GM18519 (cell line): ENCODE measurements at regions not wholly inside any gene's neighbourhood (a gene's known extent, or its start where the extent isn't known, plus 50 kb on each side); places are given as distances from the start of the nearest gene placed in this dataset.
"Not testable (repeated sequence)": the region's sequence is repeated elsewhere in the genome, so short reads cannot be mapped to it uniquely, and the experiment has no call there.

ENCODE experiments used
- ATAC-seq: cut with Tn5 transposase; IDR thresholded peaks from one replicate; pipeline ENCODE4 v1.9.1; 2021; ENCODE audit warnings: mild to moderate bottlenecking, moderate library complexity; ENCODE audit not compliant: unreplicated experiment, low FRiP score

GRCh38 chr5:130747556-130747955, 417.5 kb downstream of the HINT1 start:
- no peak for ATAC-seq

- not testable (repeated sequence) for ATAC-seq
These were observed 418.4 kb downstream of the HINT1 start for GRCh38 chr5:130746641-130747040.

- ATAC-seq, result no peak
These were observed 422.0 kb downstream of the HINT1 start for GRCh38 chr5:130743092-130743491.

- ATAC-seq, result no peak
These were observed 424.9 kb downstream of the HINT1 start for GRCh38 chr5:130740047-130740569.

GRCh38 chr5:130731839-130732238, 433.2 kb downstream of the HINT1 start:
- no peak for ATAC-seq

DNA sequence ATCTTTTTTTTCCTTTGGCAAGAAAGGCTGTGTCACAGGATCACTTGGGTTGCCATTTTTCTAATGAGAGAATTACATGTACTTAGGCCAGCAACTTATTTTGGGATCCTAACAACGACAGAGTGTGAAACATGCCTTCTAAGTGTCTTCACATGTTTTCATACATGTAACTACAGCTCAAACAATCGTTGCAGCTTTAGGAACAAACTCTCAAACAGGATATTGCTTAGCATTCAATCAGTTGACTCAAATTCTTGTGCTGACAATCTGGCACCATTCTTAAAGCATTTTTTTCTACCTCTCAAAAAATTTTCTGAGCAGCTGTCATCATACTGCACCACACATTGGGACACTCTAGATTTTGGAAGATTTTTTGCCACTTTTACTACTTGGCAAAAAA, 435.5 kb downstream of the HINT1 start:
- no peak for ATAC-seq

DNA sequence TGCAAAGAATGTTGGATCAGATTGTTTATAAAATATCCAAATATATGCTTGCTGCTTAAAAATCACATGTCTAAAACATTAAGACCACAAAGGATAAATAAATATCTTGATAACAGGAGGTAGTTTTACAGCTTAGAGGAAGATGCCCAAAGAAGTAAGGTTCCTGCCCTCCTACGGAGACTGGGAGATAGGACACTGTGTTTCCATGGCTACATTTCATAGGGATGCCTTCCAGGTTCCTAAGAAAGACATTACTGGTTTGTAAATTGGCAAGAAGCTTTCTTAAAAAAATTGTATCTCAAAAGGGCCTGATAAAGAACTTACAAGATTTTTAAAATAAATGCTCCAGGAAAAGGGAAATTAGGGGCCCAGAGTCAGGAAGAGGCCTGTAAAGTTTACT, 437.2 kb downstream of the HINT1 start:
- no peak for ATAC-seq

GRCh38 chr5:130724658-130725057, 440.4 kb downstream of the HINT1 start:
- no peak for ATAC-seq

- no peak for ATAC-seq
These were observed 444.7 kb downstream of the HINT1 start for GRCh38 chr5:130720355-130720754.

GRCh38 chr5:130715541-130715940, 449.5 kb downstream of the HINT1 start:
- ATAC-seq, result no peak

- ATAC-seq, result no peak
These were observed 450.9 kb downstream of the HINT1 start for GRCh38 chr5:130714200-130714599.

- ATAC-seq, result no peak
These were observed 452.7 kb downstream of the HINT1 start for GRCh38 chr5:130712324-130712723.

- ATAC-seq, result no peak
These were observed 454.5 kb downstream of the HINT1 start for GRCh38 chr5:130710596-130710995.

DNA sequence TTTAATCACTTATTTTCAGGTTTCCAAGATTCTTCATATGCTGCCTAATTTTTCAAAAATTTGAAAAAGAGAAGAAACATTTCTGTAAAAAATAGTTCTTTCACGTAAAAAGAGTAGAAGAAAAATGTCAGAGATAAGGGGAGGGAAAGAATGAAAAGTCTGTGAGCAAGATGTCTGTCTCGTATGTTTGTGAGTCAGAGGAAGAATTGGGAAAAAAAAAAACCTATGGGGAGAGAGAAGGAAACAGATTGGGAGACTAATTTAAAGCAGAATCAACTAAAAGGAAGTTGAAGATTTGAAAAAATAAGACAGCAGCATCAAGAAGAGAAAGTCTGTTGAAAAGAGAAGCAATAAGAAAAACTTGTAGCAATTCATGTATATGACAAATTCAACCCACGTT, 456.3 kb downstream of the HINT1 start:
- ATAC-seq, result no peak

GRCh38 chr5:130706696-130707095, 458.4 kb downstream of the HINT1 start:
- no peak for ATAC-seq

DNA sequence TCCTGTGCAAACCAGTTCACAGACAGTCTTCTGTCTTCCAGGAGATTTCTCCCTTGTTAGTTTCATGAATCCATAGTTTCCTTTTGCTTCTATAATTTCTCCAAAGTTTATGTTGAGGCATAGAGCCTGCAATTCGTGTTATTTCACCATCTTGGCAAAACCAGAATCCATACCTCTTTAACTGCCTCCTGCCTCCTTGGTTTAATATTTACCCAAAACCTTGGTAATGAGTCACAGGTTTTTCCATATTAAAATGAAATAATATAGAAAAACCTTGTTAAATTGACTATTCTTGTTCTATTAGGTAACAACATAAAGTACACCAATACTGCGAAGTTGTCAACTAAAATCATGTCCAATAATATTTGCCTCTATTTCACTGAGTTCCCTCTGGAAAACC, 459.7 kb downstream of the HINT1 start:
- ATAC-seq, result no peak

DNA sequence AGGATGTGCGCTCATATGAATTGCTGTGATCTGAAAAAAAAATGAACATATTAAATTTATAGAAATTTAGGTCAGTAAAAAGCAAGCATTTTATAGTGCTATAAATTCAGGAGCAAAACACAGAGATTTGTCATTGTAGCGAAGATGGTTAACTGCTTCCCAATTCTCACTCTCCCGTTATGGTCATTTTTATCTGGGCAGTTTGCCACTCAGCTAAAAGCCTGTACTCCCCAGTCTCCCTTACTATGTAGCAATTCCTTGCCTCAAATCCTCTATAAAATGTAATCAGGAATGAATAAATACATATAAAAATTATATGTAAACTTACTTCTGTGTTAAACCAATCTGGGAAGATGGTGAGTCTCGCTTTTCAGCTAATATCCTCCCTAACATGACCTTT, 471.5 kb downstream of the HINT1 start:
- no peak for ATAC-seq

- ATAC-seq, result no peak
These were observed 472.3 kb downstream of the HINT1 start for GRCh38 chr5:130692770-130693169.

GRCh38 chr5:130689831-130690230, 475.2 kb downstream of the HINT1 start:
- ATAC-seq, result no peak

DNA sequence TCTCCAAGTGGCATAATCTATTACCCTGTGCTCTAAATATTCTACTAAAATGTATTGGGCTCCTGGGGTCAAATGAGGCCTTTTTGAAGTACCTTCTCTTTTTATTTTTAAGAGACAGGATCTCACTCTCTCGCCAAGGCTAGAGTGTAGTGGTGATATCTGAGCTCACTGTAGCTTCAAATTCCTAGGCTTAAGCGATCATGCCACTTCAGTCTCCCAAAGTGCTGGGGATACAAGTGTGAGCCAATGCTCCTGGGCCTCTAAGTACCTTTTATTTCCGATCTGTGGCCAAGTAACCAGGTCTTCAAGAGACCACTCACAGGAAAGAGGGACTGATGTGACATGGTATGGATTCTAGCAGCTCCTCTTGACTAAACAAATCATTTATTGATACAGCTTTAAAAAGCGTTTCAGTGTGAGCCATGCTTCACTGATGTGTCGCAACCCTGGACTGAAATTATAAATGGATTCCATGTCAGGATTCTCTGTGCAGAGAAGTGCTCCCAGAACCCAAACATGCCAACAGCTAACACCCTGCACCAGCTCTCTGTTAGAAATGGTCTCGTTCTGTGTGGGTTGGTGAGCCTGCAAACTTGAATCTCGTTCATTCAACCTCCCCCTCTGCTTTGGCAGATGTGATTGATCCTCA, 477.8 kb downstream of the HINT1 start:
- no peak for ATAC-seq

GRCh38 chr5:130678637-130679036, 486.4 kb downstream of the HINT1 start:
- no peak for ATAC-seq

- no peak for ATAC-seq
These were observed 498.6 kb downstream of the HINT1 start for GRCh38 chr5:130666462-130666861.

GRCh38 chr5:130652176-130652575, 512.9 kb downstream of the HINT1 start:
- ATAC-seq, result no peak
